IMR-90 (cell line): ENCODE measurements at regions not wholly inside any gene's neighbourhood (a gene's known extent, or its start where the extent isn't known, plus 50 kb on each side); places are given as distances from the start of the nearest gene placed in this dataset.
"Not testable (repeated sequence)": the region's sequence is repeated elsewhere in the genome, so short reads cannot be mapped to it uniquely, and the experiment has no call there.

ENCODE experiments used
- ATAC-seq: fragments of 200-7000 bp; cut with Tn5 transposase; 2 replicates; pipeline ENCODE4 v1.9.1; 2020; ENCODE audit warnings: low read depth, mild to moderate bottlenecking, moderate library complexity
- BruUV-seq: library from RNA; stranded (reverse); fragments of 400-500 nt; replicated peaks from 2 replicates; lab custom pipeline; 2021; lab: Mats Ljungman, UMichigan
- CTCF ChIA-PET: fragments of 300-600 bp; formaldehyde crosslinking; extraction: SDS; loops from one replicate; lab custom pipeline; 2021; ENCODE audit warnings: antibody characterized with exemption; lab: Yijun Ruan, JAX
- POLR2A ChIA-PET: fragments of 300-600 bp; sonication (Branson Sonifier 250); formaldehyde crosslinking; loops from one replicate; lab custom pipeline; 2022; ENCODE audit warnings: antibody characterized with exemption; ENCODE audit not compliant: unreplicated experiment; lab: Charles Lee
- DNase-seq: peaks from one replicate; pipeline ENCODE4 v3.0.0; 2013
- H2AFZ ChIP-seq: replicated peaks from 2 replicates; pipeline ENCODE3; 2013; ENCODE audit warnings: low read length, mild to moderate bottlenecking; ENCODE audit not compliant: poor library complexity
- H2AK5ac ChIP-seq: 2 replicates; pipeline ENCODE4 v1.6.1; 2013; ENCODE audit warnings: low read depth, low read length, inconsistent platforms
- H2AK9ac ChIP-seq: replicated peaks from 2 replicates; pipeline ENCODE3; 2013; ENCODE audit warnings: mild to moderate bottlenecking, low read depth, low read length, moderate library complexity; ENCODE audit not compliant: poor library complexity
- H2BK120ac ChIP-seq: 2 replicates; pipeline ENCODE4 v1.6.1; 2013; ENCODE audit warnings: low read depth, low read length, inconsistent platforms
- H2BK15ac ChIP-seq: 3 replicates; pipeline ENCODE4 v1.6.1; 2013; ENCODE audit warnings: low read depth, low read length, inconsistent platforms
- H2BK20ac ChIP-seq: 2 replicates; pipeline ENCODE4 v1.6.1; 2013; ENCODE audit warnings: low read depth, mild to moderate bottlenecking, inconsistent platforms, low read length, moderate library complexity
- H2BK5ac ChIP-seq: 2 replicates; pipeline ENCODE4 v1.6.1; 2013; ENCODE audit warnings: mild to moderate bottlenecking, low read depth, low read length, inconsistent platforms; ENCODE audit not compliant: poor library complexity, severe bottlenecking
- H3K14ac ChIP-seq: replicated peaks from 2 replicates; pipeline ENCODE4 v1.6.1; 2013; ENCODE audit warnings: low read depth, low read length, inconsistent platforms
- H3K18ac ChIP-seq: 2 replicates; pipeline ENCODE4 v1.6.1; 2013; ENCODE audit warnings: low read depth, low read length, control low read depth
- H3K23ac ChIP-seq: 2 replicates; pipeline ENCODE4 v1.6.1; 2013; ENCODE audit warnings: low read depth, low read length, inconsistent platforms
- H3K27ac ChIP-seq: 2 replicates; pipeline ENCODE4 v1.5.1; 2013; ENCODE audit warnings: mild to moderate bottlenecking, control low read depth, low read length; ENCODE audit not compliant: insufficient read depth
- H3K27me3 ChIP-seq: 2 replicates; pipeline ENCODE4 v1.6.1; 2013; ENCODE audit warnings: low read length; ENCODE audit not compliant: control insufficient read depth, insufficient read depth
- H3K36me3 ChIP-seq: 2 replicates; pipeline ENCODE4 v1.6.1; 2013; ENCODE audit warnings: low read length, mixed read lengths; ENCODE audit not compliant: control insufficient read depth, insufficient read depth
- H3K4ac ChIP-seq: 2 replicates; pipeline ENCODE4 v1.6.1; 2013; ENCODE audit warnings: low read depth, low read length, inconsistent platforms
- H3K4me1 ChIP-seq: 2 replicates; pipeline ENCODE4 v1.6.1; 2013; ENCODE audit warnings: low read length, mixed read lengths; ENCODE audit not compliant: control insufficient read depth, insufficient read depth
- H3K4me2 ChIP-seq: 2 replicates; pipeline ENCODE4 v1.6.1; 2013; ENCODE audit warnings: low read depth, mild to moderate bottlenecking, control low read depth, low read length, moderate library complexity
- H3K4me3 ChIP-seq: 2 replicates; pipeline ENCODE4 v1.5.1; 2013; ENCODE audit warnings: low read depth, mild to moderate bottlenecking, control low read depth, low read length, moderate library complexity; ENCODE audit not compliant: insufficient read depth
- H3K56ac ChIP-seq: 2 replicates; pipeline ENCODE4 v1.6.1; 2013; ENCODE audit warnings: low read length, inconsistent platforms; ENCODE audit not compliant: insufficient read depth; ENCODE audit errors: extremely low read depth
- H3K79me1 ChIP-seq, 2 experiments: 2 replicates each; pipeline ENCODE4 v1.6.1; 2013; ENCODE audit warnings: low read length in 2 of 2, inconsistent platforms in 1 of 2, low read depth in 1 of 2
- H3K9ac ChIP-seq: 2 replicates; pipeline ENCODE4 v1.6.1; 2013; ENCODE audit warnings: low read depth, low read length, control low read depth
- H3K9me1 ChIP-seq: 2 replicates; pipeline ENCODE4 v1.6.1; 2013; ENCODE audit warnings: low read length, inconsistent platforms; ENCODE audit not compliant: insufficient read depth
- H3K9me3 ChIP-seq: 2 replicates; pipeline ENCODE4 v1.6.1; 2013; ENCODE audit warnings: low read length; ENCODE audit not compliant: control insufficient read depth, insufficient read depth
- H4K20me1 ChIP-seq: 2 replicates; pipeline ENCODE4 v1.6.1; 2013; ENCODE audit warnings: low read length, inconsistent platforms; ENCODE audit not compliant: insufficient read depth
- H4K5ac ChIP-seq: 2 replicates; pipeline ENCODE4 v1.6.1; 2013; ENCODE audit warnings: mild to moderate bottlenecking, low read depth, low read length, control low read depth
- H4K8ac ChIP-seq, 2 experiments: 2 replicates each; pipeline ENCODE4 v1.6.1; 2013; ENCODE audit warnings: low read depth in 2 of 2, low read length in 2 of 2, control low read depth in 1 of 2, inconsistent platforms in 1 of 2
- H4K91ac ChIP-seq: 2 replicates; pipeline ENCODE4 v1.6.1; 2013; ENCODE audit warnings: low read depth, low read length, inconsistent platforms; ENCODE audit not compliant: insufficient read depth
- WGBS, 2 experiments: methylation state at CpG; one replicate each; pipeline versions ENCODE4 v1.1.5 to v1.1.7; 2013; ENCODE audit warnings: missing lambda C conversion rate in 2 of 2; ENCODE audit not compliant: insufficient read length in 1 of 2; ENCODE audit errors: extremely low coverage in 2 of 2; 5-methylcytosine and 5-hydroxymethylcytosine counted together
- dilution Hi-C: fragments of 300-500 bp; cut with HindIII; formaldehyde crosslinking; loops from one replicate; pipeline ENCODE4 v1.14.3; 2018; ENCODE audit warnings: low sequenced_read_pairs; ENCODE audit not compliant: unreplicated experiment
- in situ Hi-C: fragments of 300-500 bp; cut with MboI; formaldehyde crosslinking; loops from 3 replicates; pipeline ENCODE4 v1.14.3; 2019; ENCODE audit warnings: low sequenced_read_pairs, inconsistent platforms, mixed read lengths
- intact Hi-C: fragments of 100-400 bp; cut with micrococcal nuclease; formaldehyde crosslinking; loops from 2 replicates; pipeline ENCODE4 v1.10.0; 2022

DNA sequence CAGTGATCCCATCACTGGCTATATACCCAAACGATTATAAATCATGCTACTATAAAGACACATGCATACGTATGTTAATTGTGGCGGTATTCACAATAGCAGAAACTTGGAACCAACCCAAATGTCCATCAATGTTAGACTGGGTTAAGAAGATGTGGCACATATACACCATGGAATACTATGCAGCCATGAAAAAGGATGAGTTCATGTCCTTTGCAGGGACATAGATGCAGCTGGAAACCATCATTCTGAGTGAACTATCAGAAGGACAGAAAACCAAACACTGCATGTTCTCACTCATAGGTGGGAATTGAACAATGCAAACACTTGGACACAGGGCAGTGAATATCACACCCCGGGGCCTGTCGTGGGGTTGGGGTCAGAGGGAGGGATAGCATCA, 1335.4 kb downstream of the EPHA7 start:
- DNase-seq, BruUV-seq, CTCF ChIA-PET: not testable (repeated sequence)

More for the DNA sequence above, 1335.4 kb downstream of the EPHA7 start:
- H2AK5ac ChIP-seq, H2AK9ac ChIP-seq, H2BK15ac ChIP-seq, ATAC-seq, H3K23ac ChIP-seq, H3K9ac ChIP-seq, dilution Hi-C loops, H3K36me3 ChIP-seq, H3K18ac ChIP-seq, H3K14ac ChIP-seq, H3K79me1 ChIP-seq, H2BK5ac ChIP-seq, H3K9me1 ChIP-seq, in situ Hi-C loops, H3K56ac ChIP-seq, H2AFZ ChIP-seq, H4K91ac ChIP-seq, H3K4me1 ChIP-seq, H4K8ac ChIP-seq, H3K9me3 ChIP-seq, POLR2A ChIA-PET, H2BK20ac ChIP-seq, H3K27me3 ChIP-seq, H3K4me2 ChIP-seq, H4K5ac ChIP-seq, intact Hi-C loops, H3K4me3 ChIP-seq, H3K4ac ChIP-seq, H2BK120ac ChIP-seq, H4K20me1 ChIP-seq, H3K27ac ChIP-seq: not testable (repeated sequence)
- WGBS, 2 experiments, result no CpG with 5 or more reads among the region's 5 CpGs
